GM21390 (cell line): ENCODE measurements at regions not wholly inside any gene's neighbourhood (a gene's known extent, or its start where the extent isn't known, plus 50 kb on each side); places are given as distances from the start of the nearest gene placed in this dataset.

ENCODE experiments used
- ATAC-seq: cut with Tn5 transposase; IDR thresholded peaks from one replicate; pipeline ENCODE4 v1.9.1; 2021; ENCODE audit not compliant: unreplicated experiment

GRCh38 chr7:153430931-153431330 is 621.3 kb upstream of the DPP6 start:
- ATAC-seq, result no peak

GRCh38 chr7:153432063-153432462 is 620.1 kb upstream of the DPP6 start:
- no peak for ATAC-seq

DNA sequence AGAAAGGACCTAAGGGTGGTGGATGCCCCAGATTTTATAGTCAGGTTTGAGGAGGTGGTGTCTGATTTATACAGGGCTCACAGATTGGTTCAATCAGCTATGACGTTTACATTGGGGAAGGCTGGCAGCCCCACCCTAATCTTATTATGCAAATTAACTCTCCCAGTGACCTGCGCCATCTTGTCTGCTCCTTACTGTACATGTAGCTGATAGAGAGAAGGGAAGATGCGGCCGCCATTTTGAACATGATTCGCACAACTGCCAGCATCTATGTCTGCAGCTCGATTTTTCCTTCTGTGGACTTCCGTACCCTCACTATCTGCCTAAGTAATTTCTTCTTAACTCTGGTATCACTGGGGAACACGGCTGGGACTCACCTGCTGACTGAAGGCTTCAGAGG is 619.0 kb upstream of the DPP6 start:
- ATAC-seq, result no peak

DNA sequence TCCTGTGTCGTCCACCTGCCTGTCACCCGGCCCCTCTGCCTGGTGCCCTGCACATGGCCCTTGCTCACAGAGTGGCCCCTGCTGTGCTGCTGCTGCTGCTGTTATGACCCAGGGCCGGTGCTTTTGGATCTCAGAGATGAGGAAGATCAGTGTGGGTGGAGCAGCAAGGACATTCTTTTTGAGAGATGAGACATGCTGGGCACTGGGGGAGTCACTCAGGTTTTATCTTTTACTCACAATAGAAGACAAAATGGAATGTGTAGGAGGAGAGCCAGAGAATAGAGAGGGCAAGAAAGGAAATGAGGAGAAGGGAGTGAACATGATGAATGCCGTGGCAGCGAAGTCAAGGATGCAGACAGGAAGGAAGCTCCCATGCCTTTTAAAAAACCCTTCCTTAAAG is 611.5 kb upstream of the DPP6 start:
- ATAC-seq, result no peak

GRCh38 chr7:153443032-153443701 is 609.0 kb upstream of the DPP6 start:
- no peak for ATAC-seq

GRCh38 chr7:153444641-153445040 is 607.6 kb upstream of the DPP6 start:
- no peak for ATAC-seq

GRCh38 chr7:153445641-153446040 is 606.6 kb upstream of the DPP6 start:
- ATAC-seq, result no peak

DNA sequence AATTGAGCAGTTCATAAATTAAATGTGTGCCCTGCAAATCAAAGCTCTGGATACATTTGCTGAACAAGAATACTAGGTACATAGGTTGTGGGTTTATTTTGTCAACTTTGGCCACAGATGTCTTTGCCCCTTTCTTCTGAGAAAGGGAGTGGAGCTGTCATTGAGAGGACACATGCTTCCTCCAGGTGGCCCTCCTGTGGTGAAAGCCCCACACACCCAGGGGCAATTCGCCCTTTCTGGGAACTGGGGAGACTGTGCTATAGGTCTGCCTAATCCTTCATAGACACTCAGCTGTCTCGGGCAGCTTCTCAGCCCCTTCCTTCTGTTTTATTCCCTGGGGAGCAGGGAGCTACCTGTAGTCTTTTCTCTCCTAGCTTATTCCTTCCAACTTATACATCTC is 605.7 kb upstream of the DPP6 start:
- ATAC-seq, result no peak

- ATAC-seq, result no peak
Measured at GRCh38 chr7:153447011-153447410, 605.2 kb upstream of the DPP6 start.

GRCh38 chr7:153452661-153453060 is 599.5 kb upstream of the DPP6 start:
- no peak for ATAC-seq

DNA sequence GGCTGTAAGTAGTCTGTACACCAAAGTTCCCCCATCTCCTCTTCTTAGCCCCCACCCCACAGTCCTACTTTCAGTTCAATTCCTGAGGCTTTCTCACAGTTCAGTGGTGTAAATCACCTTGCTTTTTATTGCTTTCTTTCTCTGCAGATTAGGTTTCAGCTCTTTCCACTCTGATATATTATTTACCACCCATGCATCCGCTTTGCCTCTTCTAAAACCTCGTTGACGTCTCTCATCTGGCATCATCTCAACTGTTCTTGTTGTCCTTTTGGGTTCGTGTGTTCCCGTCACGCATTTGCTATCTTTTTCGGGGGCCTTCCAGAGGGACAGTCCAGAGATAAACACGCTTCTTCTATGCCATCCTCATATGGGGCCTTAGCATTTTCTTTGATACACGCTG is 597.9 kb upstream of the DPP6 start:
- no peak for ATAC-seq

- no peak for ATAC-seq
Measured at GRCh38 chr7:153457746-153458145, 594.5 kb upstream of the DPP6 start.

DNA sequence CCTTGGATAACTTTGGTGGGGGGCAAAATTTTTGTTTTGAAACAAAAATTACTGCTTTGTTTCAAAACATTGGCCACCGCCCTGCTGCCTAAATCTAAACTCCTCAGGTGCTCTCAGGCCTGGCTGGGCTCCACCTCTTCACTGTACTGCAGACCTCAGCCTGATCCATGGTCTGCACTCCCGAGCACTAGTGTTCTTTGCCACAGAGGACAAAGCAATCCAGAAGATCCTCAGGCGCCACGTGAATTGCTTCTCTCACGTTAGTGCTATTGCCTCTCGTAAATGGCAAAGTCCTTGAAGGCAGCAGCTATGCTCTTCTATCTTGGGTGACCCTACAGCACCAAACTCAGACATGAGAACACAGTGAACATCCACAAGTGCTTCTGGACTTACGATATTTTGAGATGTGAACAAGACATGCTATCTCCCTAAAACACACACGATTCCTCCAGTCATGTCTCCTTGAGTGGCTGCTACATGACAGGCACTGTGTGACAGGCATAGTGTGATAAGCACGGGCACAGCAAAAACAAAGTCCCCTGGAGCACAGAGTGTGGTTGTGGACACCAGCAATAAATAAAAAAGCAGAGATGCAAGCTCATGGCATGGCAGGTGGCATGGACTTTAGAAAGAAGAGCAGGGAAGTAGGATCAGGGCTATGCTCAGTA is 582.1 kb upstream of the DPP6 start:
- no peak for ATAC-seq

DNA sequence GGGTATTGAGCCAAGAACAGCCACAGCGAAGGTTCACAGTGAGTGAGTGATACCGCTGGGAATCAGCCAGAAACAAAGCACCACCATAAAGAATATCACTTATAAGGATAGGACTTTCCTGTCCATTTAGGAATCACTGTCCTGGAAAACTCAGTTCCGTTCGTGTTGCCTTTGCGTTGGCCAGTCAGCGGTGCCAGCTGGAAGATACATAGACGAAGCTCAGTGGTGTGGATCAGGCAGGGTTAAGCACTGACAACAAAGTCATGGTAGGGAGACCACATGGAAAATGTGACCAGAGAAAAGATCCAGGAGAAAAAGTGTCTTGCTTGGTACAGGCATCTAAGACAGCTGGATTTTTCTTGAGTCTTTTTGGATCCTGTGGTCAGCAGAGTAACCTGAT is 579.7 kb upstream of the DPP6 start:
- no peak for ATAC-seq

- ATAC-seq, result no peak
Measured at GRCh38 chr7:153473185-153473584, 579.0 kb upstream of the DPP6 start.

DNA sequence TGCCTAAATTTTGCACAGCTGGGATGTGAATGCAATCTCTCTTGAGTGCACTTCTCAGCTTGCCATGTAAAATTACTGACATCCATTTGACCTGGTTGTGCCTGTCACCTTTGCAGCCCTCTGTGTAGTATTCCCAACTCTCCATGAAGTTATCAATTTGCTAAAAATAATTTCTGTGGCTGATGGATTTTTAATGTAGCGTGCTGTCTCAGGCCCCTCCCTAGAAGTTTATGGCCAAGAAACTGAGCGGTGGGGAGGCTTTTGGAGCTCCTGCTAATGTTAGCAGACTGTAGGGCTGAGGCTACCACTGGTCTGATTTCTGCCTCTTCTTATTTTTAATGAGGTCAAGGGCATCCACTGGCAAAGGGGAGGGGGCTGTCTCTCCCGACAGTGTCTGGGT is 577.0 kb upstream of the DPP6 start:
- no peak for ATAC-seq

DNA sequence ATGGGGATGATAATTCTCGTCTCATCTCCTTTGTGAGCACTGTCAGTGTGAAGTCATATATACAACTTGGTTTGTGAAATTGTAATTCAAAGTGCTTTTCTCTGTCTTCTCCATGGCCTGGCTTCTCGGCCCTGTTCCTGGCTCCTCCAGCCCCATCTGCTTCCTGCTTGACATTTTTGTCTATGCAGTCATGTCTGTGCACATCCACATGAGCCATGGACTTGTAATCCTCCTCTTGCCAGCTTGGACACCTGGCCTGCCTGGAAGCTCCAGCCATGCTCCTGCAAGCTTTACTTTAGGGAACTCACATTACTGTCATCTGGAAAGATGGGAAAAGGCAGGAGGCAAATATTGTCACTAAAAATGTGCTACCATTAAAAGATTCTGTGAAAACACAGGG is 576.0 kb upstream of the DPP6 start:
- ATAC-seq, result no peak

DNA sequence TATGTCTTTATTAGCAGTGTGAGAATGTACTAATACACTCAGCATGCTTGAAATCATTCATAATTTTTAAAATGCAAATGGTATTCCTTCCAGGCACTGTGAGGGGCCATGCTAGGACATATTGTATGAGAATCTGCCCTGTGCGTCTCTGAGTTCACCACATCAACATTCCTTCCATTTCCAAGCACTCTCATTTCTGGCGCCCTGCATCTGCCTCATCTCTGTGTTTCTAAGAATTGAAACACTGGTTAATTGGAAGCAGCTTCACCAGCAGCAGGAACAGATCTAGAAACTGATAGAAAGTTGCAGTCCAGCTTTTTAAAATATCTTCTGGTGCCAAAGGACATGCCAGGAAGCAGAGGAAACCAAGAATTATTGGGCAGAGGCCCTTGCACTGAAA is 555.9 kb upstream of the DPP6 start:
- no peak for ATAC-seq

DNA sequence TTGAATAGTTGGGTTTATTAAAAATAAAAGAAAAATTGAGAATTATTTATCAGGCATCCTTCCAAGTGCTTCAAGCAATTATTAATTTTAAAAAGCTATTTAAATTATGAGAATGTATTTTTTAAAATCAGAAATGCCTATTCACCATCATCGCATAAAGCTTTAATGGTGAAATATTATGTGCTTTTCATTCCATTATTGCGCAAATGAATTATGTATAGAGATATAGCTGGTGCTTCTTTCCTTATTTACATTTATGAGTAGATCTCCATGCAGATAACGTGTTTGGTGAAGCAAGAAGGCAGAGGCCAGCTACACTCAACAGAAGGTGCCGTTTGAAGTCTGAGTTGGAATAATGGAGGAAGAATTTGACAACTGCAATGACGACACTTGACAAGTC is 549.1 kb upstream of the DPP6 start:
- ATAC-seq, result no peak

DNA sequence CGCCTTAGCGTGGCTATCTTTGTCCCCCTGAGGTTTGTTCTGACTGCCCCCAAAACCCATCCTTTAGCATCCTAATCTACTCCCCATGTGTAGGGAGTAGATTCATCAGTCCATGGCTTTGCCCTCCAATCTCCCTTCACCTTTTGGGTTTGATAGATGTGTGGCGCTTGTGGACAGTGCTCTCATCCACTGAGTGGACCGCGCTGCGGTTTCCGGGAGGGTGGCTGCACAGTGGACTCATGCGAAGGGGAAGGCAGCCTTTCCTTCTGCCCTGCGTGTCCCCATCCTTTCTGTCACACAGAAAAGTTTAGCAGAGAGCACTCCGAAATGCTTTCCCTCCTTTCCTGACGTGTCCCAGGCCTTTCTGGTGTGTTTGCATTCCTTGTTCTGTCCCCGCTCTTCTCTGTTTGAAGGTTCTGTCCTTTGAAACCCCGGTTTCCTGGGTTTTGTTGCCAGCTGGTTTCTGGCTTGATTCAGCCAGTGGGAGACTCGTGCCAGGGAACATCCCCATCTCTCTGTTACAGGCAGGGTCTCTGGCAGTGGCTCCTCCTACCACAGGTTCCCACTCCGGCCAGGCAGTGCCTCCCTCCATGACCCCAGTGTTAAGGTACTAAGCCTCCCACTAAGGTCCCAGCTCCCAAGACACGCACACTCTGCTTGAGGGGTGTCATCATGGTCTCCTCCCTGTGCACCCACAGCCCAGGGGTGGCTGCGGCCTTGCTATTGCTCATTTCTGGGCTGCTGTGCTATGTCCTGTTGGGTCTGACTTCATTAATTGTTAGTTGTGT is 547.7 kb upstream of the DPP6 start:
- ATAC-seq, result no peak

DNA sequence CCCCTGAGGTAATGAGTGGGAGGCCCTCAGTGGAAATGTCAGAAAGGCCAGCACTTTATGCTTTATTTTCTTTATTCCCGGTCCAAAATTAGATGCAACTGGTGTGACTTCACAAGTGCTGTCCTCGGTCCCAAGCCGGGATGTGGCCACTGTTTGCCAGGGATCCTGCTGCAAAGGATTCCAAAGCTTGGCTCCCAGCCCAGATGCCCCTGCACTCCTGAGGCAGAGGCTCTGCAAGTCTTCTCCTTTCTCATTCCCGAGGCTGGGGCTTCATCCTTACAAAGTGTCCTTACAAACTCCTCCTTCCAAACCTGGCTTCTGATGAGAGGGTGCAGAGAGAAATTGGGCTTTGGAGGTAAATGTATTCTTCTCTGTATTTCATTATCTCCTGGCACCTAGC is 544.3 kb upstream of the DPP6 start:
- ATAC-seq, result no peak

- no peak for ATAC-seq
Measured at GRCh38 chr7:153509768-153510167, 542.4 kb upstream of the DPP6 start.
